ENCODE measurements at regions not wholly inside any gene's neighbourhood (a gene's known extent, or its start where the extent isn't known, plus 50 kb on each side); places are given as distances from the start of the nearest gene placed in this dataset.

DNA sequence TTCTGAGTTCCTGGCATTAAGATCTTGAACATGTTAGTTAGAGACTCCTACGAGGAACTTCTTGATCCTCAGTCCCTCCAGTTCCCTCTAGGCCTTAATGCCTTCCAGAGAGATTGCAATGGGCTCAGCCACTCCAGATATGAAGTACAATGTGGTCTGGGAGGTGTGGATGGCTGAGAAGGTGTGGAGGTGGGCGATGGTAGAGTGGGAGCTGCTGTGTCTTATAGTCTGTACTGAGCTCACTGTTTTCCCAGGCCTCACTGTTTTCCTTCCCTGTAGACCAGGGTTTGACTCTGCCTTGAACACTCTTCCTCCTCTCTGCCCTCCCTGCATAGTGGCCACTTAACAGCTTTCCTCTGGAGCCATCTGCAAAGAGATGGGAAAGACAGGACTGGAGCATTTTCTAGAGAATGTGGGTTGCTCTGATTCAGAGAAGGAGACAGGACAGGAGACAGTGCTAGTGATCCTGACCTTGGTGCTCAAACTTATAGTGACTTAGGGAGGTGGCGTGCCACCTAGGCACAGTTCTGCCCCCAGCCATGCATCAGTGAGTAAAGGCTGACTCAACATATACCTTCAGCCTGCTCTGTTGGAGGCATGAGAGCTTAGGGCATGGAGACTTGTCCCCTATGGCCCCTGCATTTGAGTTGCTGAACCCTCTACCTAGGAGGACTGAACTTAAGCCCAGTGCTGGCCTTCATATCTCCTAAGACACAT lies 129.7 kb downstream of the TDRD15 start:
- no peak for DNase-seq (ENCODE audit: low read depth, low spot score)

GRCh38 chr2:21254170-21254965 lies 130.6 kb downstream of the TDRD15 start:
- no peak for DNase-seq (ENCODE audit: low read depth, low spot score)

DNA sequence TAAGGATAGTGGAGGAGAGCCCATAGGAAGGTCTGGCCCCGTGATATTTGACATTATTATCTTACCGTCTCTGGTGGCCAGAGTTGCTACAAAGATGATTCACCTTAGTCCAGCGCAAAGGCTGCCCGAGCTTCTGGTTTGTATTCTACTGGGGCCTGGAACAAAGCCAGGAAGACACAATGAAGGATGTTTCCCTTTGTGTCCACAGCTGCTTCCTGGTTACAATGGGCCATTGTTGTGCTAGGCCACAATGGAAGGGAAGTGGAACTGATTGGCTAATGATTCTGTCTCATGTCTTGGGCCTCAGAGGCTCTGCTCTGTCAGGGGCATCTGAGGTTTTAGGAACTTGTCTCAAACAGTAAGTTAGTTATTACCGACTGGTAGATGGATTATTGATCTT lies 132.2 kb downstream of the TDRD15 start:
- no peak for DNase-seq (ENCODE audit: low read depth, low spot score)

DNA sequence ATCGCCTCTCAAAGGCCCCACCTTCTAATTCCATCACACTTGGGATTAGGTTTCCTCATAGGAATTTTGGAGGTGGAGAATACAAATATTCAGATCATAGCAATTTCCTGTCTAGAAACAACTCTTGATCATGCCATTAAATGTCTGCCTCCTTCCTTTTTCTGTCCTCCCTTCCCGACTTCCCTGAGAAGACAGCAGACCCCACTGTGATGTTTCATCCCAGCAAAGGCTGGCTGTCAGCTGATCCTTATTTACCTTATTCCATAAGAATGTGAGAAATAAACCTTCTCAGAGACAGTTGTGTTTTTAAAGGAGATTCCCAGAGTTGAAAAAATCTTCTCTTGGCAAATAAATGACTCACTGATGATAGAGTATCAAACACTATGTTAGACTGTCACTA lies 133.9 kb downstream of the TDRD15 start:
- no peak for DNase-seq (ENCODE audit: low read depth, low spot score)

DNA sequence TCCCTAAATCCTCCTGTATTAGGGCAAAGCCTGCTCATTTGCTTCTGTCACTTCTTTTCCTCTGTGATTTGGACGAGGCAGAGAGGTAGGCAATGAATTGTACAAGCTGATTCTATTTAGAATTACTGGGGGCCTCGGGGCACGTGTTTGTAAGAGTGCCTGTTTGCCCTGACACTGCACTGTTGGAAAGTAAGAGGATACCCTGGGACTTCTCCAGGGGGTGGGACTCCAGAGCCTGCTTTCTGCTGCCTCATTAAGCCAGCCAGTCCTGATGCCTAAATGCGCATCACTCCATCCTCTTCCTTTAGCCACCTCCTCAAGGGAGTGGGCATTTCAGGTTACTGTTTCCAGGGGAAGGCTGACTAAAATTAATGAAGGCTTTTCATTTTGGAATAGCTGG lies 134.3 kb downstream of the TDRD15 start:
- no peak for DNase-seq (ENCODE audit: low read depth, low spot score)

DNA sequence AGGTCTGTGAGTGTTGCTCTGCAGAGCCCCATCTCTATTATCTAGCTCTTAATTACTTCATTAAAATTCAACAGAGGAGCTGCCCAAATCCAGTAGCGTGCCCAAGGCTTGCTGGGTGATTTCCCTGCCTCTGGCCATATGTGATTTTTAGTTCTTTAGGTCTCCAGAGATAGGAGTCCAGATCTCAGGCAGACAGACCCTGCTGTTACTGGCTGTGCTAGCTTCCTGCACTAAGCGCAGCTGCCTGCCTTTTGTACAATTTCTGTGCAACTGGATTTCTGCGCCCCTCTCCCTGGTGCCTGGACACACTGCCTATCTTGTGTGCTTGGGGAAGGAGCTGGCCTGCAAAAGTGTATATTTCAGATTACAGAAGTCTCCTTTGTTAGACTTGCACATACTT lies 136.5 kb downstream of the TDRD15 start:
- no peak for DNase-seq (ENCODE audit: low read depth, low spot score)

DNA sequence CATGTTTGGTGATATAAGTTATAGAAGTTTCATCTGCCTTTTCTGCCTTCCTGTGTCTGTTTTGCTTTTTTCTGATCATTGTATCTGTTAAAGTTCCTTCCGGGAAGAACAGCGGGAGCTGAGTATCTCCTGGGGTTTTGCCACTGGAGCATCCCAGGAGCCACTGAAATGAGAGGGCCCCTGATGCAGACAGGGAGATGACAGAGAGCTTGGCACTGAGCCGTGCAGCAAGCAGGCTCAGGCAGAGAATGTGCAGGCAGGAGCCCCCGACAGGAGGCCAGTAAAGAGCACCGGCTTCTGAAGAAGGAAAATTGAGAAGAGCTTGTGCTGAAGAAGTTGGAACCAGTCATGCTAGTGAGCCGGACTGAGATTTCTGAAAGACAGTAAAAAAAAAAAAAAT lies 137.8 kb downstream of the TDRD15 start:
- no peak for DNase-seq (ENCODE audit: low read depth, low spot score)

DNA sequence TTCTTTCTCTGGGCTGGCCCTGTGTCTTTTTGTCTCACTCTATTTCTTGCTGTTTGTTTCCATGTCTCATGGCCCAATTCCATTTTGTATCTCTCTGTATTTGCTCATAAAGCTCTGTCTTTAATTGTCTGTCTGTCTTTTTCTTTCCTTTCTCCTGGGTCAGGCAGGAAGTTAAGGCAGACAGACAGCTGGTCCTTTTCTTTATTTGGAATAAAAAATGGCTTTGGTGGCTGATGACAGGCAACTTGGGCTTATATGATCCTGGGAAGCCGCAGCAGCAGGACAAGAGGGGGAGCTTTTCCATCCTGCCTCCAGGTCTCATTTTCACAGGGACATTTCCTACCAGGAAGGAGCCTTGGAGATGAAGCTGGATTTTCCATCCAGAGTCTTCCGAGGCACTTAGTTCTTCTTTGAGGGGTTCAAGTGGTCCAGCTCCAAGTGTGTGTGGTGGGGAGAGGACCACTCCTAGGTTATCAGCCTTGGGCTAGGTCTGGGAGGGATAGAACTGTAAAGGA lies 138.7 kb downstream of the TDRD15 start:
- DNase-seq (ENCODE audit: low read depth, low spot score), result no peak

DNA sequence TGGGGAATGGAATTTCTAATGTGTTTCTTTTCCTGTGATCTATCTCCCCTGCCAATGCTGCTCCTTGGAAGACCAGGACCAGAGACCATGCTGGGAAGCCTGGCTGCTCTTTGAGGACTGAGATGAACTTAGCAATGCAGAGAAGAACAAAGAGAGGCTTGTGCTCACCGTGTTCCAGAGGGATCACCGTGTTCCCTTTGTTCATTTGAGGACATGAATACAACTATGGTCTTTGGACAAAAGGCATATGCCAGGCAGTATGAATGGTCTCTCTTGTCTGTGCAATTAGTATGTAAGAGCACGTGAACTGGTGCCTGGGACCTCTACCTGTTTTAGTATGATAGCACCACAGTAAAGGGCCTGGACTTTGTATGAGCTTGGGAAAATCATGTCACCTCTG lies 139.9 kb downstream of the TDRD15 start:
- DNase-seq (ENCODE audit: low read depth, low spot score), result no peak

GRCh38 chr2:21265752-21266151 lies 142.0 kb downstream of the TDRD15 start:
- no peak for DNase-seq (ENCODE audit: low read depth, low spot score)

- DNase-seq (ENCODE audit: low read depth, low spot score), result no peak
These were observed 143.6 kb downstream of the TDRD15 start for GRCh38 chr2:21267232-21267835.

DNA sequence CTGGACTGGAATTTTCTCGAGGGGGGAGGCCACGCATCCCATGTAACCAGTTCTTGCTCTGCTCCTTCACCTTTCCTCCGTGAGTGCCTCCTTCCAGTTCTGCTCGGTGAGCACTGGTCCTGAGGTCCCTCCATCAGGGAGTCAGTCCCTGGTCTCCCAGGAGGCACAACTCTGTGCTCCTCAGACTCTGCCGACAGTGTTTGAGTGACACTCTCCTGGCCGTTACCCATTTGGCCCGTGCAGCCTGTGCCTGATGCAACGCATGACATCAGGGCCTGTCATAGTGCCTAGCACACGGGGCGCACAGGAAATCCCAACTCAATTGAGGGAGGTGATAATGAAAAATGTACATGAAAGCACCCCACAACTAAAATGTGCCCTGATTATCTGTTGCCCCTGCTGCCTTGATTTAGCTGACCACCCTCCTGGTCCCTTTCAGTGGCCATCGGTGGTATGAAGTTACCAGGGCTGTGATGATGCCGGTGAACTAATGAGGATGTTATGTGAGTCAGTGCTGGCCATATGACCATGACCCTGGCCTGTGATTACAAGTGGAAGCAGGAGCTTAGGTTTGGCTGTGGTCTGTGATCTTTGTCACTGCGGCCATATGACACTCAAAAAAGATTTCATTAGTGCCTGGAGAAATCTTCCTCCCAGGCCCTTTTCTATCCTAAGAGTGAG lies 144.6 kb downstream of the TDRD15 start:
- DNase-seq (ENCODE audit: low read depth, low spot score), result no peak

- DNase-seq (ENCODE audit: low read depth, low spot score), result no peak
These were observed 145.1 kb downstream of the TDRD15 start for GRCh38 chr2:21268878-21269224.

DNA sequence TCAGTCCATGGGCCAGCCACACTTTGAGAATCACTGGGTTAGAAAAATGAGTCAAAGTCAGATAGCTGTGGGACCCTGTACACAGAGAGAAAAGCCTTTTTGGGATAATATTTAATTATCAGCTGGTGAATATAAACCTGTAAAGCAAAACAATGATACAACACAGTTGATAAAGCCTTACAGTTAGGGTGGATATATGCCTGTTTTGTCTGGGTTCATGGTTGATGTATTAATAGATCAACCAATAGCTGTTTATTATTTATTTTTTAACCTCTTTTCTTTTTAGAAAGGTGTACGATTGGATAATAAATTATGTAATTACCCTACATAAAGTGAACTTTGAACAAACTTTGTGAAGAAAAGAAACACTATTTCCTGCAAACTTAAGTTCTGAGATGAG lies 145.6 kb downstream of the TDRD15 start:
- no peak for DNase-seq (ENCODE audit: low read depth, low spot score)

- no peak for DNase-seq (ENCODE audit: low read depth, low spot score)
These were observed 146.3 kb downstream of the TDRD15 start for GRCh38 chr2:21270083-21270491.

- no peak for DNase-seq (ENCODE audit: low read depth, low spot score)
These were observed 146.9 kb downstream of the TDRD15 start for GRCh38 chr2:21270708-21271122.

DNA sequence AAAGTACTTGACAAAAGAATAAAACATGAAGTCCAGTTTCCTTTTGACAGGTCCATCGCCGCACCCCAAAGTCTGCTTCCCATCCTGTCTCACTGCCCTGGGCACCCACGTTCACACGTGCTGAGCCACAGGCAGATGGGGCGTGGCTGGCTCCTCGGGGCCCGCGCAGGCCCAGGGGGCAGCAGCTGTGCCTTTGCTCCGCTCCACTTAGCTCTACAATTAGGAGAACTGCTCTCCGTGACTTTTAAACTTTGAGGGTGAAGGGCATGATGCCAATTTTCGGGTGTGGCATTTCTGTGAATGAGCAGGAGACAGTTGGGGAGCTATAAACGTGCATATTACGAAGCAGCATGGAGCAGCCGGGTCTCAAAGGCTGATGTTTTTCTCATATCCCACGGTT lies 152.4 kb downstream of the TDRD15 start:
- DNase-seq (ENCODE audit: low read depth, low spot score), result no peak

DNA sequence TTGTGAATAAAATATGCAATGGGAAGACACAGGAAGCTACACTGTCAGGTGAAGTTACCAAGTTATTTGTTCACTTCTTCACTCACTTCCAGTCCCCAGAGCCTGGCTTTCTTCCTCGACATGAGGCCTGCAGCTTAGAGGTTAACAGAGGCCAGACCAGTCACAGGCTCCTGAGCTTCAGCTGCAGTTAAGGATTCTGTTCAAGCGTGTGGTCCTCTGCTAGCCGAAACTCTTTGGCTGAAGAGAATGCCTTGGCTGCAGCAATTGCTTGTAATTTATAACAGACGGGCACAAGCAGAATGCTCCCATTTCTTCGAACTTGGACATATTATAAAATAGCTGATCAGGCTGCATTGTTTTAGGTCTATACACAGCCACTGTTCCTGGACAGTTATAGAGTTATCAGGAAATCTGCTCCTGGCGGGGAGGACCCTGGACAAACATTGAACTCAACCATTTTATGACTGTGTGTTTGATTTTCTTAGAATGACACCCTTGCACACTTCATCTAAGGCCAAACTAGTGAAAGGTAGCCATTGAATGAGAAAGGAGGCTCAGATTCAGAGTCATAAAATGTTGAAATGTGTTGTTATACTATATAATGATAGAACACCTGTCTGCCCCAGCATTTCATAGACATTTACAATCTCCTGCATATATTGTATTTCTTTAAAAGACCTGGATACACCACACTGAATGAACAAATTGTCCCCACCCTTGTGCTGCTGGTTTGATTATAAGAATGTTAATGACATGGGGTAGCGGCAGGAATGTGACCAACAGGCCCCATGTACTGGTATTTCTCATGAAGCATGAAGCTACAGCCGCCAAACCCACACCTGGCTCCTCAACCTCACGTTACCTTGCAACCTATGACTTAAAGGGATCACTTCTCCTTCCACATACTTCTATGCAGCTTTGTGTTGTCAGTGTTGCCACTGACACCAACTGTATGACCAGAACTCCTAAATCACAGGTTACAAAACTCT lies 153.6 kb downstream of the TDRD15 start:
- DNase-seq (ENCODE audit: low read depth, low spot score), result no peak

DNA sequence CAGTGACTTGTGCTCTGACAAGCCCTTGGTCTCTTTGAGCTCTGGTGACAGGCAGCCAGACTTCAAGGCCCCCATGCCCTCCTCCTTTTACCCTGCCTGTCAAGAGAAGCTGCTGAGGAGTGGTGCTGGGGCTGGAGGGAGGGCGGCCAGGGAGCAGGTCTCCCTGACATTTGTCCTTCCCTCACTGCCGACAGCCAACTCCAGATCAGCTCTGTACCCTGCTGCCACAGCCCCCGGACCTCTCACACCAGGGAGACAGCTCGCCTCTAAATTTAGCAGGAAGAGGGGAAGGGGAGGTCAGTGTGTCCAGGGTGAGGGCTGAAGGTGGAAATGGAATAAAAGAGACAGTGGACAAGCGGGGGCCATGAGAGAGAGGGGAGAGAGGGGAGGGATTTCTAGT lies 155.8 kb downstream of the TDRD15 start:
- no peak for DNase-seq (ENCODE audit: low read depth, low spot score)

DNA sequence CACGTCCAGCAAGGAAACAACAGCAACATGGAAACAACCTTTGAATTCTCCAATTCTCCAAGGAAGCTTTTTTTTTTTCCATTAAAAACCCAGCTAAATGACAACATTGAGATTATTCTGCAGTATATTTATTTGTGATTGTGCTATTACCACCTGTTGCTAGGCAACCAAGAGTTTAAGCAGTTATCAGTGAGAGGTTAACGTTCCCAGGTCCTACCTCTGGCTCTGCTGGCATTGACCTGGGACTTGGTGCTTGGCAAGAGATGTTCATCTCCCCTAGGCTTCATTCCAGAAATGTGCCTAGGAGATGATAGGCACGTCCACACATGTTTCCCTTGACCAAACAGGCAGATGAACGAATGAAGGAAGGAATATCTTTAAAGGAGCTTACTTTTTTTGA lies 157.0 kb downstream of the TDRD15 start:
- DNase-seq (ENCODE audit: low read depth, low spot score), result no peak

DNA sequence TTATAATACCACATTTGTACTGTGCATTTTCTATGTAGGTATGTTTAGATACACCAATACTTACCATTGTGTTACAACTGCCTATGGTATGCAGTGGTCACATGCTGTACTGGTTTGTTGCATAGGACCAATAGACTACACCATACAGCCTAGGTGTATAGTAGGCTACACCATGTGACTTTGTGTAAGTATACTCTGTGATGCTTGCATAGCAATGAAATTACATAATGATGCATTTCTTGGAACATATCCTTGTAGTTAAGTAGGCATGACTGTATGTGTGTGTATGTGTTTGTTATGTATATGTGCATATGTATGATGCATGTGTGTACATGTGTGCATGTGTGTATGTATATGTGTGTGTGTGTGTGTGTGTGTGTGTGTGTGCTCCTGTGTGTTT lies 157.6 kb downstream of the TDRD15 start:
- DNase-seq (ENCODE audit: low read depth, low spot score), result no peak

Measured in iPS DF 19.7 (cell line).